Transverse colon (tissue), 4 donors: ENCODE measurements at regions not wholly inside any gene's neighbourhood (a gene's known extent, or its start where the extent isn't known, plus 50 kb on each side); places are given as distances from the start of the nearest gene placed in this dataset.

Experiments
- DNase-seq: peaks from one replicate; pipeline ENCODE4 v3.0.0-alpha.2; 2019
- H3K27ac ChIP-seq, 4 donors: fragments of 200-600 bp; sonication (generic); 2 replicates each; pipeline ENCODE4 v1.5.1; 2016 to 2018; ENCODE audit warnings: inconsistent platforms in 4 of 4
- H3K27me3 ChIP-seq: fragments of 200-600 bp; sonication (generic); 2 replicates; pipeline ENCODE4 v1.5.1; 2017; ENCODE audit warnings: inconsistent platforms
- H3K36me3 ChIP-seq, 4 donors: fragments of 200-600 bp; sonication (generic); 2 replicates each; pipeline ENCODE4 v1.5.1; 2017 to 2019; ENCODE audit warnings: inconsistent platforms in 4 of 4
- H3K4me1 ChIP-seq, 4 donors: fragments of 200-600 bp; sonication (generic); 2 replicates each; pipeline ENCODE4 v1.5.1; 2017 to 2020; ENCODE audit warnings: inconsistent platforms in 4 of 4
- H3K4me3 ChIP-seq, 4 donors: fragments of 200-600 bp; sonication (generic); 1 replicate in 1 of 4; 2 replicates in 3 of 4; pipeline versions ENCODE4 v1.5.1 to v1.6.1; 2017 to 2019; ENCODE audit warnings: inconsistent platforms in 4 of 4
- H3K9me3 ChIP-seq, 2 donors: fragments of 200-600 bp; sonication (generic); 2 replicates each; pipeline ENCODE4 v1.5.1; 2017 to 2019; ENCODE audit warnings: inconsistent platforms in 2 of 2
- EP300 ChIP-seq: sonication (generic); formaldehyde crosslinking; IDR thresholded peaks from one replicate; pipeline ENCODE4 v1.6.1; 2017; ENCODE audit warnings: antibody characterized with exemption, low read depth
- POLR2A ChIP-seq: fragments of 450-650 bp; IDR thresholded peaks from one replicate; pipeline ENCODE4 v1.6.1; 2016; ENCODE audit warnings: antibody characterized with exemption, mild to moderate bottlenecking, moderate library complexity
- POLR2AphosphoS5 ChIP-seq, 3 donors: sonication (generic); formaldehyde crosslinking; IDR thresholded peaks; one replicate each; pipeline ENCODE4 v1.6.1; 2016; ENCODE audit warnings: antibody characterized with exemption in 3 of 3
- WGBS, 2 donors: methylation state at CpG; one replicate each; pipeline ENCODE4 v1.1.5; 2018; ENCODE audit warnings: low coverage in 1 of 2; 5-methylcytosine and 5-hydroxymethylcytosine counted together
- in situ Hi-C, 4 donors: fragments of 200-750 bp; cut with MboI; loops; one replicate each; pipeline versions ENCODE4 v1.15.0 to v1.15.1; 2017; ENCODE audit warnings: low sequenced_read_pairs in 3 of 4, low pct_ligation_motif_present in 1 of 4, low pct_unique_long_range_greater_than_20kb in 1 of 4
- intact Hi-C: fragments of 100-400 bp; cut with DNase I; formaldehyde crosslinking; loops from one replicate; pipeline ENCODE4 v1.15.1; 2023; ENCODE audit warnings: low total_unique reads
- TF ChIP-seq, protein P1 (sequence below), 5 experiments: fragments of 200-600 bp in 3 of 5; fragments of 450-650 bp in 2 of 5; sonication (generic) in 3 of 5; IDR thresholded peaks; 1 replicate in 2 of 5; 2 replicates in 3 of 5; pipeline ENCODE4 v1.5.1; 2016 to 2017; ENCODE audit warnings: antibody characterized with exemption in 5 of 5, inconsistent platforms in 3 of 5, mild to moderate bottlenecking in 2 of 5, moderate library complexity in 1 of 5

DNA sequence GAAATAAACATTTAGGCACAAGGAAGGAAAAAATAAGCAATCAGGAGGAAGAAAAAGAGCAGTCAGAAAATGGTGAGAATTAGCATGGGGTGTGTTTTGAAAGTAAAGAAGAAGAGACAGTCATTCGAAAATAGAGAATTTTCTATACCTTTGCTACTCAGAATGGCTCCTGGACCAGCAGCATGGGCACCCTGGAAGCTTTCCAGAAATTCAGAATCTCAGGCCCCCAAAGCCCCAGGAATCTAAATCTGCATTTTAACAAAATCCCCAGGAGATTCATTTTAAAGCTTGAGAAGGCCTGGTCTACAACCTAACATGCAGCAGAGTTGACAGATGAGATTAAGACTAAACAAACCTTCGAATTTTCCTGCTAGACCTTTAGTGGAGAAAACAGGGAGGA lies 131.2 kb upstream of the HDAC9 start:
- no peak overlapping the region for H3K27ac ChIP-seq

DNA sequence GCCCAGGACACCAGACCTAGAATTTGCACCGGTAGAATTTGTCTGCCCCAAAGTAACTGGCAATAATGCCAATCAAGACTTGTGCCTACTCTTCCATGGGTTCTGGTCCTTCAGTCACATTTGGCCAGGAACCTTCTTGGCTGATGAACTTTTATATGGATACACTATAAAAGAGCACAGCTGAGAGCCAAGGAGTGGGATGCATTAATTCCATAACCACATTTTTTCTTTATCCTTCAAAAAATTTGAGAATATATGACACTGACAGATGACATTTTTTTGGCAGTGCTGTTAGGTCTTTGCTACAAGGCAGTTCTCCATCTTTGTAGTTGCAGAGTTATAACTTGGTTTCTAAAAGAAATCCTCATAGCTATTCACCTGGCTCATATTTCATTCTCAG lies 129.2 kb upstream of the HDAC9 start:
- in situ Hi-C loops, result loop anchor here in 2 of 4 donors (25.0 kb wide), 3 partner anchors 196 to 296 kb away; no protein-coding TSS in a partner anchor
- TF ChIP-seq POLR2AphosphoS5 (IDR thresholded peaks at IDR 0.05), result no peak
- WGBS, 2 donors, result 100% methylated on average over 1 of the region's 1 CpG; no CpG with 5 or more reads in 1 of the 2 donors

More for the DNA sequence above, 131.2 kb upstream of the HDAC9 start:
- H3K4me1 ChIP-seq, result peaks cover 0 to 8% (median 3%) of the 10 kb centered on the region in 4 donors
- intact Hi-C loops (no loop called here), in situ Hi-C loops (loop anchor here in 2 of 4 donors (25.0 kb wide), 3 partner anchors 198 to 298 kb away; no protein-coding TSS in a partner anchor)
- H3K27me3 ChIP-seq, result no peaks in the 10 kb centered on the region
- DNase-seq, result no peak
- no peaks in the 10 kb centered on the region for H3K36me3 ChIP-seq
- H3K4me3 ChIP-seq, result no peak overlapping the region
- H3K9me3 ChIP-seq, result no peaks in the 10 kb centered on the region
- TF ChIP-seq POLR2A (no peak), POLR2AphosphoS5 (IDR thresholded peaks at IDR 0.05) (no peak), EP300 (no peak)
- TF ChIP-seq, protein P1, sequence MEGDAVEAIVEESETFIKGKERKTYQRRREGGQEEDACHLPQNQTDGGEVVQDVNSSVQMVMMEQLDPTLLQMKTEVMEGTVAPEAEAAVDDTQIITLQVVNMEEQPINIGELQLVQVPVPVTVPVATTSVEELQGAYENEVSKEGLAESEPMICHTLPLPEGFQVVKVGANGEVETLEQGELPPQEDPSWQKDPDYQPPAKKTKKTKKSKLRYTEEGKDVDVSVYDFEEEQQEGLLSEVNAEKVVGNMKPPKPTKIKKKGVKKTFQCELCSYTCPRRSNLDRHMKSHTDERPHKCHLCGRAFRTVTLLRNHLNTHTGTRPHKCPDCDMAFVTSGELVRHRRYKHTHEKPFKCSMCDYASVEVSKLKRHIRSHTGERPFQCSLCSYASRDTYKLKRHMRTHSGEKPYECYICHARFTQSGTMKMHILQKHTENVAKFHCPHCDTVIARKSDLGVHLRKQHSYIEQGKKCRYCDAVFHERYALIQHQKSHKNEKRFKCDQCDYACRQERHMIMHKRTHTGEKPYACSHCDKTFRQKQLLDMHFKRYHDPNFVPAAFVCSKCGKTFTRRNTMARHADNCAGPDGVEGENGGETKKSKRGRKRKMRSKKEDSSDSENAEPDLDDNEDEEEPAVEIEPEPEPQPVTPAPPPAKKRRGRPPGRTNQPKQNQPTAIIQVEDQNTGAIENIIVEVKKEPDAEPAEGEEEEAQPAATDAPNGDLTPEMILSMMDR (IDR thresholded peaks at IDR 0.05), result no peak
- WGBS, 2 donors, result 78 to 91% methylated on average over 2 of the region's 2 CpGs

DNA sequence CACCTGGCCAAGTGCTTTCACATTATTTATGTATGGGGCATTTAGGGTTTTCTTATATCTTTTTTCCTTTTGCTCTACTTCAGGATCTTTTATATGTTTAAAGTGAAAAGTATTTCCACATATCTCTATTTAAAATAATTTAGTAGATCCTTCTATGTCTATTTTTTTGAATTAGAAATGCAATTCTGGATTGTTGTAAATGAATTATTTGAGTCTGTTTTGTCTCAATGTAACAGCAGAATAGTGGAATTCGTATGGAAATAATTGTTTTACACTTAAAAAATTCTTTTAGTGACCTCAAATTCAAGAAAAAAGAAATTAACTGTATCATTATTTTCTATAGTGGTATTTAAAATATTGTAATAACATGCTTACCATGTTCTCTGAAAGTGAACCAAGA lies 126.5 kb upstream of the HDAC9 start:
- Histone ChIP-seq H3K4me1 (no peaks in the 10 kb centered on the region), H3K27me3 (no peaks in the 10 kb centered on the region), H3K36me3 (no peaks in the 10 kb centered on the region), H3K27ac (no peak overlapping the region), H3K4me3 (no peak overlapping the region), H3K9me3 (no peaks in the 10 kb centered on the region)
- TF ChIP-seq, protein P1 (IDR thresholded peaks at IDR 0.05), result no peak
- TF ChIP-seq POLR2A, result no peak
- no peak for TF ChIP-seq EP300
- no peak for TF ChIP-seq POLR2AphosphoS5 (IDR thresholded peaks at IDR 0.05)
- DNase-seq, result no peak
- in situ Hi-C loops, result loop anchor here in 2 of 4 donors (25.0 kb wide), 3 partner anchors 193 to 293 kb away; no protein-coding TSS in a partner anchor
- 57 to 79% methylated on average over 1 of the region's 1 CpG for WGBS, 2 donors
- intact Hi-C loops, result no loop called here

More for the DNA sequence above, 129.2 kb upstream of the HDAC9 start:
- Histone ChIP-seq H3K27ac (no peak overlapping the region), H3K36me3 (no peaks in the 10 kb centered on the region), H3K9me3 (no peaks in the 10 kb centered on the region), H3K4me3 (no peak overlapping the region), H3K27me3 (no peaks in the 10 kb centered on the region), H3K4me1 (peaks cover 0 to 6% (median 2%) of the 10 kb centered on the region in 4 donors)
- intact Hi-C loops, result no loop called here
- no peak for DNase-seq

DNA sequence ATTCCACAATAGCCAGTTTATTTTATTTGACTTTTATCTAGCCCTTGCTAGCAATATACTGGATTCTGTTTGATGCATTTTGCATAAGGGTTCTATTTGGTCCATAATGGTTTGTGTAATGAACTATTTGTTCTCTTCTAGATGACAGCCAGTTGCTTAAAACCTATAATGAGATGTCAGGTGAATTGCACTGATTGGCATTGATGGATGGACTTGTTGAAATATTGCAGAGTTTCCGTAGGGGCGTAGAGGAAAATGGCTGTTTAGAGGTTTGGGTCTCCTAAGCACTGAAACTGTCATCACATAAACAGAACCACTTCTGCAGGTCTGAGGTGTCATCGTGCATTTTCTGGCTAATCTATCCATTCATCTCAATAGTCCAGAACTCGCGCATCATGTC lies 124.9 kb upstream of the HDAC9 start:
- H3K4me1 ChIP-seq, result no peaks in the 10 kb centered on the region
- TF ChIP-seq EP300 (no peak), POLR2A (no peak), POLR2AphosphoS5 (IDR thresholded peaks at IDR 0.05) (no peak)
- TF ChIP-seq, protein P1 (IDR thresholded peaks at IDR 0.05), result no peak
- no peaks in the 10 kb centered on the region for H3K9me3 ChIP-seq
- no peak overlapping the region for H3K27ac ChIP-seq
- no peaks in the 10 kb centered on the region for H3K36me3 ChIP-seq
- no peaks in the 10 kb centered on the region for H3K27me3 ChIP-seq
- DNase-seq, result no peak
- 88 to 94% methylated on average over 5 of the region's 5 CpGs for WGBS, 2 donors
- in situ Hi-C loops, result loop anchor here in 2 of 4 donors (25.0 kb wide), 3 partner anchors 192 to 292 kb away; no protein-coding TSS in a partner anchor
- H3K4me3 ChIP-seq, result no peak overlapping the region
- intact Hi-C loops, result no loop called here
